Breast epithelium (tissue), 4 donors: ENCODE measurements at regions not wholly inside any gene's neighbourhood (a gene's known extent, or its start where the extent isn't known, plus 50 kb on each side); places are given as distances from the start of the nearest gene placed in this dataset.

ENCODE experiments used
- DNase-seq, 2 donors: peaks; one replicate each; pipeline ENCODE4 v3.0.0-alpha.2; 2019; ENCODE audit warnings: low spot score in 2 of 2
- H3K27ac ChIP-seq, 2 donors: fragments of 200-600 bp; sonication (generic) in 1 of 2; one replicate each; pipeline ENCODE4 v1.5.1; 2016 to 2019; ENCODE audit warnings: mild to moderate bottlenecking in 1 of 2
- H3K27me3 ChIP-seq, 2 donors: fragments of 200-600 bp; sonication (generic) in 1 of 2; one replicate each; pipeline versions ENCODE4 v1.5.1 to v1.6.0; 2017 to 2019; ENCODE audit warnings: control low read depth in 1 of 2, mild to moderate bottlenecking in 1 of 2
- H3K36me3 ChIP-seq: fragments of 200-600 bp; one replicate; pipeline ENCODE4 v1.5.1; 2019
- H3K4me1 ChIP-seq, 2 donors: fragments of 200-600 bp; sonication (generic); one replicate each; pipeline ENCODE4 v1.5.1; 2016 to 2019; ENCODE audit warnings: control low read depth in 1 of 2
- H3K4me3 ChIP-seq, 3 donors: fragments of 200-600 bp; sonication (generic); 1 replicate in 2 of 3; 2 replicates in 1 of 3; pipeline ENCODE4 v1.5.1; 2016 to 2019; ENCODE audit warnings: mild to moderate bottlenecking in 3 of 3, moderate library complexity in 2 of 3
- H3K9me3 ChIP-seq, 2 donors: fragments of 200-600 bp; sonication (generic) in 1 of 2; one replicate each; pipeline ENCODE4 v1.5.1; 2016 to 2019; ENCODE audit warnings: control low read depth in 1 of 2
- CTCF ChIP-seq, 3 donors: fragments of 450-650 bp; IDR thresholded peaks; one replicate each; pipeline ENCODE4 v1.5.1; 2016 to 2017; ENCODE audit warnings: antibody characterized with exemption in 3 of 3, mild to moderate bottlenecking in 3 of 3, moderate library complexity in 3 of 3
- POLR2A ChIP-seq: fragments of 450-650 bp; IDR thresholded peaks from one replicate; pipeline ENCODE4 v1.6.1; 2016; ENCODE audit warnings: antibody characterized with exemption, mild to moderate bottlenecking, moderate library complexity
- POLR2AphosphoS5 ChIP-seq, 3 donors: sonication (generic); formaldehyde crosslinking; IDR thresholded peaks; one replicate each; pipeline ENCODE4 v1.6.1; 2017; ENCODE audit warnings: antibody characterized with exemption in 3 of 3
- intact Hi-C: fragments of 100-400 bp; cut with DNase I; formaldehyde crosslinking; loops from one replicate; pipeline ENCODE4 v1.15.1; 2023; ENCODE audit warnings: low total_unique reads

- H3K9me3 ChIP-seq: peaks cover 0 to 8% of the 10 kb centered on the region in 2 donors
- no peaks in the 10 kb centered on the region for H3K36me3 ChIP-seq
- TF ChIP-seq POLR2A (no peak), POLR2AphosphoS5 (IDR thresholded peaks at IDR 0.05) (no peak)
- H3K4me3 ChIP-seq: no peak overlapping the region
- H3K27me3 ChIP-seq: no peaks in the 10 kb centered on the region
- intact Hi-C loops: no loop called here
- no peak for DNase-seq
- no peaks in the 10 kb centered on the region for H3K4me1 ChIP-seq
- H3K27ac ChIP-seq: no peak overlapping the region
Observed at GRCh38 chr6:159512104-159512503, 180.9 kb downstream of the SOD2 start.

- no peak overlapping the region for H3K27ac ChIP-seq
- DNase-seq: no peak
- H3K4me1 ChIP-seq: no peaks in the 10 kb centered on the region
- no peaks in the 10 kb centered on the region for H3K9me3 ChIP-seq
- no peaks in the 10 kb centered on the region for H3K36me3 ChIP-seq
- intact Hi-C loops: no loop called here
- no peaks in the 10 kb centered on the region for H3K27me3 ChIP-seq
- TF ChIP-seq CTCF (IDR thresholded peaks at IDR 0.05) (no peak), POLR2A (no peak), POLR2AphosphoS5 (IDR thresholded peaks at IDR 0.05) (no peak)
- no peak overlapping the region for H3K4me3 ChIP-seq
Observed at GRCh38 chr6:159510141-159510540, 182.9 kb downstream of the SOD2 start.

- no peak for TF ChIP-seq POLR2AphosphoS5 (IDR thresholded peaks at IDR 0.05)
- no peak for TF ChIP-seq POLR2A
- TF ChIP-seq CTCF (IDR thresholded peaks at IDR 0.05): no peak
- no peak for DNase-seq
- Histone ChIP-seq H3K4me1 (no peaks in the 10 kb centered on the region), H3K27ac (no peak overlapping the region), H3K36me3 (no peaks in the 10 kb centered on the region), H3K9me3 (no peaks in the 10 kb centered on the region), H3K27me3 (no peaks in the 10 kb centered on the region), H3K4me3 (no peak overlapping the region)
- intact Hi-C loops: no loop called here
Observed at GRCh38 chr6:159508931-159509330, 184.1 kb downstream of the SOD2 start.

- no peaks in the 10 kb centered on the region for H3K36me3 ChIP-seq
- H3K4me3 ChIP-seq: no peak overlapping the region
- intact Hi-C loops: no loop called here
- H3K4me1 ChIP-seq: no peaks in the 10 kb centered on the region
- no peaks in the 10 kb centered on the region for H3K9me3 ChIP-seq
- DNase-seq: no peak
- TF ChIP-seq POLR2AphosphoS5 (IDR thresholded peaks at IDR 0.05): no peak
- no peak for TF ChIP-seq CTCF (IDR thresholded peaks at IDR 0.05)
- no peak for TF ChIP-seq POLR2A
- no peaks in the 10 kb centered on the region for H3K27me3 ChIP-seq
- no peak overlapping the region for H3K27ac ChIP-seq
Observed at GRCh38 chr6:159506048-159506447, 187.0 kb downstream of the SOD2 start.

- no peak for DNase-seq
- Histone ChIP-seq H3K4me1 (no peaks in the 10 kb centered on the region), H3K36me3 (no peaks in the 10 kb centered on the region), H3K9me3 (no peaks in the 10 kb centered on the region), H3K4me3 (no peak overlapping the region), H3K27me3 (no peaks in the 10 kb centered on the region), H3K27ac (no peak overlapping the region)
- TF ChIP-seq CTCF (IDR thresholded peaks at IDR 0.05) (no peak), POLR2AphosphoS5 (IDR thresholded peaks at IDR 0.05) (no peak), POLR2A (no peak)
- intact Hi-C loops: no loop called here
Observed at GRCh38 chr6:159505140-159505922, 187.7 kb downstream of the SOD2 start.
